ENCODE measurements at regions not wholly inside any gene's neighbourhood (a gene's known extent, or its start where the extent isn't known, plus 50 kb on each side); places are given as distances from the start of the nearest gene placed in this dataset.

DNA sequence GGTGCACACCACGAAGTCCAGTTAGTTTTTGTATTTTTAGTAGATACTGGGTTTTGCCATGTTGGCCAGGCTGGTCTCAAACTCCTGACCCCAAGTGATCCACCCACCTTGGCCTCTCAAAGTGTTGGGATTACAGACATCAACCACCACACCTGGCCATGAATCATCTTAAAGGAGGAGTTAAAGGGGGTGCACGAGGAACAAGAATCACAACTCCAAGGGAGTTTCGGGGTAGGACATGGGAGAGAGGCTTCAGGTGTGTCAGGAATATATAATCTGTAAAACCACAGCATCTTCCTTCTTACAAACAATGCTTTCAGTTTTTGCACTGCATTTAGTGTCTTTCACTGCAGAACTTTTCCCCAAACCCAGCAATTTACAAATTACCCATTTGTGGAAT lies 137.4 kb upstream of the SGK1 start:
- no peak for DNase-seq (ENCODE audit: low read depth in 2 of 2)

DNA sequence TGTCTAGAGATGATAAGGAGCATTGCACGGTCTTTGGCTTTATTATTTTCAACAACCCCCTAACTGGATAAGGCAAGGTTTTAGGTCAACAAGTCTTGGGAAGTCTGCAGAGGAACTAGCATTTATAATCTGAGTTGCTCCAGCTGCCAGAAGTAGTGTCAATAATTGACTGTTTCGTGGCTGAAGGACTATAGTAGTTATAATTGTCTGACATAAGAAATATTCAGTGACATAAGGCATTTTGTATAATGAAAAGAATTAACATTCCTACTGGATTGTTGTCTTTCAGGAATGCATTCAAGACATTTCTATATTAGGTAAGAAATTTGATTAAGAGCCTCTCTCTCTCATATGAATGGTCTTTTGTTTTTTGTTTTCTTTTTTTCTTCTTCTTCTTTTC lies 136.9 kb upstream of the SGK1 start:
- no peak for DNase-seq (ENCODE audit: low read depth in 2 of 2)

DNA sequence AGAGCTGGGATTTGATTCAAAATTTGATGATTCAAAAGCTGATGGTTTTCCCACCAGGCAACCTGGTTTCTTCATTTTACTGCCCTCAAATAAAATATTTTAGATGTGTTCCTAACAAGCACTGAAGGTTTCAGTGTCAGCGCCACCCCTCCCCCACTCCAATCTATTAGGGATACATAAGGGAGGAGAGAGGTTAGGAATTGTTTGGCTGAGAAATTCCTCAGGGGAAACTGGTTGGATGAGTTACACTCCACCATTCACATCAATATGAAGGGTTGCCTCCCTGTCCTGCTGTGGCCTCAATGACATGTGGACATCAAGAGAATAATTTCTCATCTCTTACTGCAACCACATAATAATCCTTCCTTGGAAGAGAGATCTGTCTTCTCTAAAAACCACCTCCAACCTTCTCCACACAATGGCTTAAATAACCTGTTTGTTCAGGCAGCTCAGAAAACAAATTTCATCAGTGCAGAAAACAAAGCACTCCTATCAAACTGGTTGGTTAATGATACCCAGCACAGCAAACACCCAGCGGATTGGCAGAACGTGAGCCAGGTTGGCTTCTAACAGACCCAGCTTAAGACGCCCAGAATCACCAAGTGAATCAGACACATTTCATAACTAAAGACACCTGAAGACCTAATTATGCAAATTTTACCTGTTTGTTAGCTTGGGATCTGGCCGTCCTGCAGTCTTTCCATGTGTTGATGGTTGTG lies 136.0 kb upstream of the SGK1 start:
- no peak for DNase-seq (ENCODE audit: low read depth in 2 of 2)

DNA sequence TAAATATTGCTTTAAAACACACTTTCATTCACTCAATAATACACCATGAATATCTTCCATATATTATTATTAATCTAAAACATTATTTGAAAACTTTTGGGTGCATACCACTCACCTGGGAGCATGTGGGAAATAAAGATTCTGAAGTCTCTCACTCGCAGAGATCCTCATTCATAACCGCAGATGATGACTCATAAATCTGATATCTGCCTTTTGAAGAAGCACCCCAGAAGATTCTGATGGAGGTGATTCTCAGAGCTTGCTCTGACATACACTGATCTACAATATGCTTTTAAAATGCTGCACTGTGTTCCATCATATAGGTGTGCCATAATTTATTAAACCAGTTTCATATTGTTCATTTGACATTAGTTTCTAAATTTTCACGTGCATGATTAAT lies 135.0 kb upstream of the SGK1 start:
- no peak for DNase-seq (ENCODE audit: low read depth in 2 of 2)

DNA sequence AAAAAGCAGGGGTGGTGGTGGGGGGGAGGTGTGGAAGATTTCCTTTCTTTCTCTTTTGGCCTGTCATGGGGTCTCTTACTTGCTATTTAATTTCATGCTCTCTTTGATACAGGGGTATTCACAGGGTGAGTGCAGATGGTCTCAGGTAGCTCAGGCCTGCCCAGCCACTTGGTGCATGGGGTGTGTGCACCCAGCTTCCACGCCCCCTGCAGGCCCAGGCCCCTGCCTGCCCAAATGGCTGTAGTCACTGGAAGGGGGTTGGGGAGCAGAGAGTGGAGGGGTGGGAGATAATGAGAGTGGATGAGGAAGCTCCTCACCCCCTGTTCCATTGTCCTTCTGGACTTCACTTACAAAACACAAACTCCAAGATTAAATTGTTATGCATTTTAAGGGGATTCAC lies 133.6 kb upstream of the SGK1 start:
- DNase-seq (ENCODE audit: low read depth in 2 of 2): no peak

DNA sequence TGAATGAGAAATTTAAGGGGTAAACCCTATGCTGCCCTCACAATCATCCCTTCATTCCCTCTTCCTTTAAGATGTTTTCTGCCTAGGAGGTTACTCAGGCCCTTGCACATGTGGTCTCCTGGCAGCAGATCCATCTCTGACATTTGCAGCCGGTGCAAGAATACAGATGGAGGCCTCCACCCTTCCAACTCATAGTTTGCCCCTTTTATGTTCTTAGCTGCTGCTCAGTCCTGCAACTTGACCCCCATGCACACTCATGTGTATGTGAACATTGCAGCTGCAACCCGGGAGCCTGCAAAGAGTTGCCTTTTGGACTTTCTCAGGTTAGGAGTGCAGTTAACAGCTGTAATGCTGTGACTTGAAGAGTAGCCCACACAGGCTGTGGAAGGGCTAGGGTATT lies 131.9 kb upstream of the SGK1 start:
- no peak for DNase-seq (ENCODE audit: low read depth in 2 of 2)

DNA sequence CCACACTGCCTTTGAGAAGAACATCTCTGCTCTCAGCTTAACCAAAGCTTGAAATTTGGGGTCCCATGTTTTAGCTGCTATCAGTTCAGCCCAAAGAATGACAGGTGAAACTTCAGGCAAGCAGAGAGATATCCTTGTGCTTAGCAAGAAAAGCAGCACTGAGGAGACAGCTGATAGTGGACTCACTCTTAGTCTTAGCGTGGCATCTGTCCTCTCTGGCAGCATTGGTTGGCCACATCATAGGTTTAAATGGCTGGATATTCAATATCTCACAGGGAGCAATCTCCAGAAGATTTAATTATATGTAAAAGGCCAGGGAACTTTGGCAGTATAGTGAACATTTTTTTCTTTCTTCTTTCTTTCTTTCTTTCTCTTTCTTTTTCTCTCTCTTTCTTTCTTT lies 131.1 kb upstream of the SGK1 start:
- no peak for DNase-seq (ENCODE audit: low read depth in 2 of 2)

DNA sequence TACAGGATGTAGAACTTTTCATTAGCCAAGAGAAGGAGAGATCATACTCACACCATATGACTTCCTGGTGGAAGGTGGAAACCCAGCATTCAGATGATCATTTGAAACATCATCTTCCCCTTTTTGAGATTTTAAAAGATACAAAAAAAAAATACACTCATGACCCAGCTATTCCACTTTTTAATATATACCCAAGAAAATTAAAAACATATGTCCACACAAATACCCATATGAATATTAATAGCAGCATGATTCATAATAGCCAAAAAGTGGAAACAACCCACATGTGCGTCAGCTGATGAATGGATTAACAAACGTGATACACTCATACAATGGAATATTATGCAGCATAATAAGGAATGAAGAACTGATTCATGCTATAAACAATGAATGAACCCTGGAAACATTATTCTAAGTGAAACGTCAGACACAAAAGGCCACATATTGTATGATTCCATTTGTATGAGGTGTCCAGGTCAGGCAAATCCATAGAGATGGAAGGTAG lies 130.0 kb upstream of the SGK1 start:
- no peak for DNase-seq (ENCODE audit: low read depth in 2 of 2)

DNA sequence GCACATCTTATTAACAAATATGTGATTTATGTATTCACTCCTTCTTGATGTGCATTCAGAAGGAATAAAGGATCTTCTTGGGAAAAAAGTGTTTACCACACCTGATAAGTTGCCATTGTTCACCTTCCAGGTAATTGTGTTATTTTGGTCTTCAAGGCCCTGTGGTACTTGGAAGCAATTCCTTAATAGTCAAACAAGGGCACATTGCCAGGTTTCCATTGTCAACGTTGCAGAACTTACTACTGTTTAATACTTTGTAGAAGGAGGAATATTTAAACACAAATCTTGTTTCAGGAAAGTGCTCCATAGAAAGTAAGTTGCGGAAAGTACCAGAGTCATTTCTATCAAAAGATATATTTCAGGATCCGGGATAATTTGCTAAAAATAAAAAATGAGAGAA lies 129.5 kb upstream of the SGK1 start:
- DNase-seq (ENCODE audit: low read depth in 2 of 2): no peak

DNA sequence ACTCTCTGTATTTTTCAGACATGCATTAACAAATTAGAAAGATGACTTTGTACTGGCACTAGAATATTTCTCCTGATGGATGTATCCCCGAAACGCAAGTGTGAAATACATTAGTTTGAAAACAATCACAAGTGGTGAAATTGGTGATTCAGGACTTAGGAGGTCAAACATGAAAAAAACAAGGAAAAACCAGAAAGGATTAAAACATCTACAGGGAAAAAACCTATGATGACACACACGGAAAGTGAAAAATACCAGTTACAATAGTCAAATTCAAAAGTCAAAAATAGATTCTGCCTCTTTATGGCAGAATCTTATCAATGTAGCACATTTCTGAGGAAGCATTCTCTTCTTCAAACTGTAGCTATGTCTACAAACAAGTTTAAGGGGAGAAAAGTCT lies 129.0 kb upstream of the SGK1 start:
- no peak for DNase-seq (ENCODE audit: low read depth in 2 of 2)

DNA sequence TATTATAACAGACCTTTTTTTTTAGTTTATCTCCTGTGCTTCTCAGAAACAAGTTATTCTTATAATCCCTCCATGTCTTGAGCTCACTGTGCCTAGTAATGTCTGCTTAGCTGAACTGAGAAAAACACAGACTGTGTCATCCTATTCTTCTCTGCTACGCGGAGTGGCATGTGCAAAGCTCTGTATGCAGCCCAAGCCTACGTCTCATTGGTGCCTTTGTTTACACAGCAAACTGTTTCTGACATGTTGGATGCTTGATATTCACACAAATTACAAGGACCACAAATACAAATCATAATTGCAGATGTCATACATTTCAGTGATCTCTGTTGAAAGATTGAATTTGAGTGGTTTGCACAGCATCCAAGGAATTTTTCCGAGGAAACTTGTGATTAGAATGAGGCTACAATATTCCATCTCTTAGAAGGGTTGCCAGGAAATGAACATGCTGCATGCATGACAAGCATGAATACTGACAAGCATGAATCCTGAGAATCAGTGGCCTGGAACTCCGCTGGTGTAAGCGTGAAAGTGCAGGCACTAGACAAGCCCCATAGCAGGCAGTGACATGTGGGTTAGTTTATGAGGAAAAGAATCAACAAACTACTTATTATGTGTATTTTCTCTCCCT lies 128.4 kb upstream of the SGK1 start:
- DNase-seq (ENCODE audit: low read depth in 2 of 2): no peak

DNA sequence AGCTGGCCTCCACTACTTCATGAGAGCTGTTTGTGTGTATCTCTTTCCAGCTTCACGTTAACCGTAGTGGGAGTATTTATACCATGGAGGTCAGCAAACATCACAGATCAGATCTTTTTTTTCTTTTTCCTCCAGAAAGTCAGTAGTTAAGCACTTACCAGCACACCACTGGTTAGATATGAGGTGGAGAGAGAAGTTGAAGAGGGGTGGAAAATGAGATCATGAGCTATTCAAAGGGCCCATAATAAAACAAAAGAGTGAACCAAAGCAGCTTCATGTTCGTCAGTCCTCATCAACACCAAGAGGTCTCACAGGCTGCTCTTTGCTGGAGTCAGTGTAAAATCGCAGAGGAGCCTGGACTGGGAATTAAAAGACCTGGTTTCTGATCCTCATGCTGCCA lies 125.1 kb upstream of the SGK1 start:
- DNase-seq (ENCODE audit: low read depth in 2 of 2): no peak

DNA sequence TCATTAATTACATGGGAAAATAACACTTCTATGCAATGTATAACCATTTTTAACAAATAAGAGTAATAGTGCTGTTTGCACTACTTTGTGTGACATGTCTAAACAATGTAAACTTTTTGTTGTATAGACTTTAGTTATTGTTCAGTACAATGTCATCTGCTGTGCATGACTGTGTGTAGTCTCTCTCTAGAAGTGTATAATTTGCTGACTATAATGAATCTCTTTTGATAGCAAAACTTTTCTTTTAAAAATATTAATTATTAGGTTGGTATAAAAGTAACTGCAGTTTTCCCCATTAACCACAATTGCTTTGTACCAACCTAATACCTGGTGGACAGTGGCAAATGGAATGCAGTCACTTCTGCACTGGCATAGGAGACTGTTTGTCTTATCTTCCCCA lies 124.2 kb upstream of the SGK1 start:
- DNase-seq (ENCODE audit: low read depth in 2 of 2): no peak

DNA sequence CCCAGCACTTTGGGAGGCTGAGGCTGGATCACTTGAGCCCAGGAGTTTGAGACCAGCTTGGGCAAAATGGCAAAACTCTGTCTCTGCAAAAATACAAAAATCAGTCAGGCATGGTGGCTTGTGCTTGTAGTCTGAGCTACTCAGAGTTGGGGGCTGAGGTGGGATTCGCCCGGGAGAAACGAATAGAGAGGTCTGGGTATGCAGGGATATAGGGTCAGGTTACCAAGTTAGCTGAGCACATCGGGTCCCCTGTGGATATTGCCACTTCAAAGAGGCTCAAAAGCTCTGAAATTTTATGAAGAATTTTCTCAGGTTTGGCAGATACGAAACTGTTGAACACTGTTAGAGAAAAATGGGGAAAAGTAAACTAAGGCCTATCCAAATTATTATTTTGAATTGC lies 120.9 kb upstream of the SGK1 start:
- no peak for DNase-seq (ENCODE audit: low read depth in 2 of 2)

DNA sequence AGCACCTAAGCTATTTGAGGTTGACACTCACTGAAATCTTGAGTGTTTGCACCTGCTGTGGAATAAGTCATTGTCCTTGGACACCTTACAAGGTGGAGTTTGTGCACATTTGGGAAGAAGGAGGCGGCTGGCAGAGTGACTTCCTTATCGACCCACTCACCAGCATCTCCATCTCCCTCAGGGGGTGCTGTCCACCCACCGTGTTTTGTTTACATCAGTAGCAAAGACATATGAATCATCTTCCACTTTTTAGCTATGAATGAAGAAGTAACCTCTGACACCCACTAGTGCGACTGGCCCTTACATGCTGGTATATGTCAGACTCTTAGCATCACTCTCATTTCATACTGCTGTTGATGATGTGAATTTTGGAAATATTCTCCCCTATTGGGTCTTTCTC lies 119.5 kb upstream of the SGK1 start:
- peak in 1 of 2 donors; percentile 15 for DNase-seq (ENCODE audit: low read depth in 2 of 2)

DNA sequence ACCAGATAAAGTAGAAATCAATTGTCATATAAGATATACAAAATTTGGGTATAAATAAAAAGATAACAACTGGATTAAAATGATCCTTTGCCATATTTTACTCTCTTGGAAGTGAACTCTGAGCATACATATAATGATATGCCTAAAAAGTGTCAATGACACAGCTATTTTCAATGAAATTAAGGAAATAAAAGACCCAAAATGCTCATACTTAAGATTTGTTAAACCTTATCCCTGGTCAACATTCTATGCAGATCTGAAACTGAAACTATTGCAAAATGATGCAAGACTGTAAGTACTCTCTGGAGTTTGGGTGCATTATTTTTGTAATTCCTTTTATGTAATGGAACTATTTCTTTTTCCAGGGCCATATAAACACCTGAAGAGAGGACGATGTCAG lies 119.0 kb upstream of the SGK1 start:
- no peak for DNase-seq (ENCODE audit: low read depth in 2 of 2)

DNA sequence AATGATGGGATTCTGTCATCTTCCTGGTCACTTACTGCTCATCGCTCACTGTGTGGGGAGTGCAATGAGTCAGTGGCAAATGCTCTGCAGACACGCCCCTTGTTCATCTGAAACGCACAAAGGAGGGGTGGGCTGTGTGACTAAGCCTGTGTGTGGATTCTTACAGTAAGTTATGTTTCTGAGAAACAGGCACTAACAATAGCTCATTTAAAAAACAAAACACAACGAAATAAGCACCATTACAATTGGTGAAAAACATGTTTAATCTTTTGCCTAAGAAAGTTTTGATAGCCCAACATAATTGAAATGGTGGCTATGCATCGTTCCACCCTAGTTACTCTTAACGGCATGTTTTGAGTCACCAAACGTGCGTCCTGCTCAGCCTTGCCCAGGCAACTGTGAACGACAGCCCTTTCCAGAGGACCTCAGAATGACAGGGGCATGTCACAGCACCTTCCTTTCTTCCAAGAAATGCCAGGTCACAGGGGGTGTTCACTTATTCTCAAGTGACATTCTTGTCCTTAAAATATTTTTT lies 118.4 kb upstream of the SGK1 start:
- DNase-seq (ENCODE audit: low read depth in 2 of 2): peak; percentile 54 to 57

DNA sequence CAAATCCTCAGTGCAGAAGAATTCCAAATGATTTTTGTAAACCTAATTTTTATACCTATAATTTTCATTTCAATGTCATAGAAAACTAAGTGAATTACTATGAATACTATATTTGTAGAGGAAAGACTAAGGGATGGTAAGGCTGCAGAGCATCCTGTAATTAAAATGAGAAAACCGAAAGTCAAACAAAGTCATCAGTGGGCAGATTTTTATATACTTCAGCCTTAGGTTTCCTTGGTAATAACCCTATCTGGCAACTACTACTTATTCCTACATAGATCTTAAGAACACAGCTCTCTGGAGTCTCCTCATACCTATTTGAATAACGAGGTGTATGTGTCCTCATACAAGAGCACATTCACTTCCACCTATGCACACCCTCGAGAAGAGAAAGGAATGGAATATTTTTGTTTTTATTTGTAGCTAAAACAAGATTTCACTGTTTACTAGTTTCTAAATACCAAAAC lies 117.9 kb upstream of the SGK1 start:
- DNase-seq (ENCODE audit: low read depth in 2 of 2): no peak

DNA sequence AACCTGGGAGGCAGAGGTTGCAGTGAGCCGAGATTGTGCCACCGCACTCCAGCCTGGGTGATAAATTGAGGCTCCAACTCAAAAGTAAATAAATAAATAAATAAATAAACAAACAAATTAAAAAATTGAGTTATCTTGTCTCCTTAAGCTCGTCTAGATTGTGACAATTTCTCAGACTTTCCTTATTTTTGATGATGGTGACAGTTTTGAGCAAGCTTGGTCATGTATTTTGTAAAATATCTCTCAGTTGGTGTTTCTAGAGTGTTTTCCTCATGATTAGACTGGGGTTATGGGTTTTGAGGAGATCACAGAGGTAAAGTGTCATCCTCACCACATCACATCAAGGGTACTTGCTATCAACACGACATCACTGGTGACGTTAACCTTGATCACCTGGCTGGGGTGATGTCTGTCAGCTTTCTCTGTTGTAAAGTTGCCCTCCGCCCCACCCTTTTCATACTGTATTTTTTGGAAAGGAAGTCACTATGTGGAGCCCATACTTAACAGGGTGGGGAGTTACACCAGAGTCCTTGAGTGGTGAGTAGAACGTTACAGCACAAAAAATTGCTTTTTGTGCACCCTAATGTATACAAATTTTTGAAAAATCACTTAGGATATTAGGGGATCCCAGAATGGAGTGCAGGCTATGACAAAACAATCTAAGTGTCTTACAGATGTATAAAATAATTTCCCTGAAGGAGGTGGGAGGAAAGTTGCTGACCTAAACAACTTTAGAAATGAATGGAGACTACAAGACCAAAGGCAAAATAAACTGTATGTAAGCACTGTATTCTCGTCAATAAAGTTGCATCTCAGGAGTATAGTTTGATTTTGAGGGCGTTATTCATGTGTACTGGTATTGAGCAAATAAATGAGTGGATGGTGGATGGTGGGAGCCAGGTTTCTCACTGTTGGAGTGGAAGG lies 116.4 kb upstream of the SGK1 start:
- no peak for DNase-seq (ENCODE audit: low read depth in 2 of 2)

DNA sequence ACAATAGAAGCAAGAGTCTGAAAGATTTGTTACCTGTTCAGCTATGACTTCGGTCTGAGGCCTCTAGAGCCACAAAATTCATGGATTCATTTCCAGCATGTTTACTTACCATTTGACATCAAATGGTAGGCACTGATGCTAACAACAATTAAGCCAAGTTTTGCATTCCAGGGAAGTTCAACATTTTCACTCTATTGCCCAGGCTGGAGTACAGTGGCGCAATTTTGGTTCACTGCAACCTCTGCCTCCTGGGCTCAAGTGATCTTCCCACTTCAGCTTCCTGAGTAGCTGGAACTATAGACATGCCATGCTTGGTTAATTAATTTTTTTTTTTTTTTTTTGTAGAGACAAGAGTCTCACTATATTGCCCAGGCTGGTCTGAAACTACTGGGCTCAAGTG lies 114.1 kb upstream of the SGK1 start:
- no peak for DNase-seq (ENCODE audit: low read depth in 2 of 2)

DNA sequence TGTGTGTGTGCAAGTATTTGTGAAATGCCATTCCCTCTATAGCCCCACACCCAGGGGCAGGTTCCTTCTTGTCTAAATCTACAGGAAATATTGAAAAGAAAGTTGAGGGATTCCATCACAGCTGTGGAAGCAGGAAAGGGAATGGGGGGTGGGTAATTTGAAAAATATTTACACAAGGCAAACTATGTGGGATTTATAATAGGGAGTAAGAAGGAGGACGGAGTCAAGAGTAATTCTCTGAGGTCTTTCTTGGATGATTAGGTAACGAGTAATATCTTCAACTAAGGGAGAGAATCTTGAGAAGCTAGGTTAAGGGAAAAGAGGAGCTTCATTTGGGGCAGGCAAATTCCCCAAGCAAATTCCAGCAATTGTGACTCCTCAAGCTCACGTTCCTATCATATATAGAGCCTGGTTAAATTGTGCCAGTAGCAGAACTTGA lies 113.5 kb upstream of the SGK1 start:
- DNase-seq (ENCODE audit: low read depth in 2 of 2): no peak

DNA sequence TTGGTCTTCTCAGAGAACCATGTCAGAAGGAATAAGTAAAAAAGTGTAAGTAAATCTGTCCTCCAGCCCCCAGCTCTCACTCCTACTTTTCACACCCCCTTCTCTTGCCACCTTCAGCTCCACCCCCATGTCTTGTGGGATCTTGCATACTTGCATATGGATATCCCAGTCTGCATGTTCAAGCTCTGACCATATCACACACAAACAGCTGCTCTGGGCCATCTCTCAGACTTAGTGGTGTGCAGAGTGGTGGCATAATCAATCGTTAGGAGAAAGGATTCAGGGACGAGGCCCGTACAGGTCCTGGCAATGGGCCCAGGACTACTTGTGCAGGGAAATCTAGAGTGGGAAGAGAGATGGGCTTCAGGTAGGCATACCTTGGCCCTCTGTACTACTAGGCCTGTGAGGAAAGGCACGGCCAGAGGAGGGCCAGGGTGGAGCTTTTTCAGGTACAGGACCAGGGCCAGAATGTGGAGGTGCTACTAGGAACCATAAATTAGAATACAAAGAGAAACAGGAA lies 112.0 kb upstream of the SGK1 start:
- DNase-seq (ENCODE audit: low read depth in 2 of 2): no peak

Measured in activated CD4-positive, alpha-beta T cell treated with anti-CD3 and anti-CD28 coated beads for 24 hours (primary cell).